ENCODE measurements at regions not wholly inside any gene's neighbourhood (a gene's known extent, or its start where the extent isn't known, plus 50 kb on each side); places are given as distances from the start of the nearest gene placed in this dataset.

DNA sequence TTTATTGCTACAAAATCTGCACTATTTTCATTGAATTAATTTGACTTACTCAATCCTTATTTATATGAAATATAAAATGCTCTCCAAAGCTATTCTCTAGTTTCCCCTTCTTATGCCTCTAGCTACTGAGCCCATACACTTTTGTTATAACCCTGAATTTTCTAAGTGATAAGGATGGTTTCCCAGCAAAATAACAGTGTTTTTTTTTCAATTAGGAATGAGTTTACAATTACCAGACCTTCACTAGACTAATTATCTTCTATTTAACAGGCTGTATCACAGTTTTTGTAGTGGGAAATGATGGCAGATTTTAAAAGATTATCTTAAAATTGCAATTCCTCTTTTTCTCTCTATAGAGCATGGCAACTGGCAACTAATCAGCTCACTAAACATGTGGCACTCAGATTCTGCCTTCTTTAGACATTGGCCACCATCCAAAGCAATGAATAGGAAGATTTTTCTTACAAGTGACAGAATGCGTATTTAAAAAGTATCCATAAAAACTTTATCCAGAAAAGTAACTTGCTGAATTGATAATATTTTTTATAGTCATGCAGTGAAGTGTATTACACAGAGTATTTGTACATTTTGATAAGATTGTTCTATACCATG lies 585.7 kb upstream of the ZNF608 start:
- no peak for DNase-seq

DNA sequence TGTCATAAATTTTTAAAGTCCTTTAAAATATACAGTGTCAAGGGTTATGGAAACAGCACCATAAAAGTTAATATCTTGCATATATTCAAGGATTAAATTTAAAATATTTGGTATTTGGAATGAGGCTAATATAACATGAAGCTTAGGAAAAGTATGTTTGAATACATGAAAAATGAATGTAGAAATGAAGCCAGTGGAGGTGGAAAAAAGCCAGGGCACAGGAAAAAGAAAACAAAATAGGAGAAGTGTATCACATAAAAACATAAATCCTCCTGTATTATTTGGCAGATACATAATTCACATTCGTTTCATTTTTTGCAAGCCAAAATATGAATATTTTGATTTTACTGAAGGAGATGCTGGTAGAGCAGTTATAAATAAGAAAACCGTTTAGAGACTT lies 587.0 kb upstream of the ZNF608 start:
- no peak for DNase-seq

DNA sequence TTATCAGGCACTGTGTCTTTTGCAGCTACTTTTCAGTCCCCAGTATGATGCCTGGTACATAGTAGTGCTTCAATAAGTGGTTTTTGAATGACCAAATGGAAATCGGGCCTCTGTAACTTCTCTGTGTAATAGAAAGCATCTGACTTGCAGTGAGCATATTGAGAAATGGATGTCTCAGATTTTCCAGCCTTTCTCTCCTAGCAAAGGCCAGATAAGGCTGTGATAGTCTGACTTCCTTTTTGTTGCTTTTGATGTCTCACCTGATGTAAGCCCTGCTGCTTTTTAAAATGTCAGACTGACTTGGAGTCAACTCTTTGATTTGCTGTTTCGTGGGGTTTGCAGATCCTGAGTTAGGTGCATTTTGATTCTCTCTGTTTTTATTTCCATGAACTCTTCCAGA lies 590.0 kb upstream of the ZNF608 start:
- no peak for DNase-seq

DNA sequence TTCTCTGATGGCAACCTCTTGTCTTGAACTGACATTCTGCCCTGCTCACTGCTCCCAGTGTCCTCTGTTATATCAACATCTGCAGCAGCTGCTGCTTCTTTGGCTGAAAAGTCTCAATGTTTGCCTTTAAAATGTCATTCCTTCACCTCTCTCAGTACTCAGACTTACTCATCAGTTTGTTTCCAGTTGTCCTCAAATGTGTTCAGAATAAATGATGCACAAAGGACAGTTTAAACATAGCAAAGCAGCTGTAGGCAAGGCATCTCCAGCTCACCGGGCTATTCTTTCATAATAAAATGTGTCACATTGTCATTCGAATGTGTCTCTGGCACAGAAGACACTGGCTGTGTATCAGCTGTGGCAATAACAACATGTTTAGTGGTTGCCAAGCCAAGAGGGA lies 590.9 kb upstream of the ZNF608 start:
- no peak for DNase-seq

DNA sequence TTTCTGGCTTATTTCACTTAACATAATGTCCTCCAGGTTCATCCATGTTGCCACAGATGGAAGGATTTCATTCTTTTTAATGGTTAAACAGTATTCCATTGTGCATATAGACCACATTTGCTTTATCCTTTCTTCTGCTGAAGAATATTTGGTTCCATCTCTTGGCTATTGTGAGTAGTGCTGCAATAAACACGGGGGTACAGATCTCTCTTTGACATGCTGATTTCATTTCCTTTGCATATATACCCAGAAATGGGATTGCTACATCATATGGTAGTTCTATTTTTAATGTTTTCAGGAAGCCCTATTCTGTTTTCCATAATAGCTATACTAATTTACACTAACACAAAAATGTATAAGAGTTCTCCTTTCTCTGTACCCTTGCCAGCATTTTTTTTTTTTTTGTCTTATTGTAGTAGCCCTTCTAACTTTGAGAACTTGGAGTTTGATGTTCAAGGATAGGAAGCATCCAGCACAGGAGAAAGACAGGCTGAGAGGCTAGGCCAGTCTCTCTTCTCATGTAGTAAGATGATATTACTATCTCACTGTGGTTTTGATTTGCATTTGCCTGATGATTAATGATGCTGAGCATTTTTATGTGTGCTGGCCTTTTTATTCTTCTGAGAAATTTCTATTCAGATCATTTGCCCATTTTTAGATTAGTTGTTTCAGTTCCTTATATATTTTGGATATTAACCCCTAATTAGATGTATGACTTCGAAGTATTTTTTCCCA lies 592.2 kb upstream of the ZNF608 start:
- DNase-seq, result no peak

DNA sequence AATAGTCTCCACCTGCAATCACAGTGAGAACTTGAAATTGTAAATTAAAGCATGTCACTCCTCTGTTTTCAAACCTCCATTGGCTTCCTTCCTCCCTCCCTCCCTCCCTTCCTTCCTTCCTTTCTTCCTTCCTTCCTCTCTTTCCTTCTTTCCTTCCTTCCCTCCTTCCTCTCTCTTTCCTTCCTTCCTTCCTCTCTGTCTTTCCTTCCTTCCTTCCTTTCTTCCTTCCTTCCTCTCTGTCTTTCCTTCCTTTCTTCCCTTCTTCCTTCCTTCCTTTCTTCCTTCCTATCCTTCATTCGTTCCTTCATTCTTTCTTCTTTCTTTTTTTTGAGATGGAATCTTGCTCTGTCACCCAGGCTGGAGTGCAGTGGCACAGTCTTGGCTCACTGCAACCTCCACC lies 595.0 kb upstream of the ZNF608 start:
- no peak for DNase-seq

DNA sequence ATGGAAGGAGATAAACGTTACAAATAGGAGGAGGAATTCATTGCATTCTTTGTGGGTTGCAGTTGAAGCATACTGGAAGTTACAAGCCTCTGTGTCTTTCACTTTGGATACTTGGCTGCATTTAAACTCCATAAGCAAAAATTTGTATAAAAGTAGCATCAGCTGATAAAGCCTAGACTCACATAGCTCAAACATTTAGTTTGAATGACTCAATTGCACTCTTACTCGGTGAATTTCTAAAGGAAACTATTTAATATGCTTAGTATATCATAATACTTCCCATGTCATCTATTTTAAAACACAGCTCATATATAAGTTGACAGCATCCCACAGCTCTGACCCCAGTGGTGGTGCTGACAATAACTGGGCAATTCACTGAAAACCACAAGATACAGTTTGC lies 596.6 kb upstream of the ZNF608 start:
- no peak for DNase-seq

DNA sequence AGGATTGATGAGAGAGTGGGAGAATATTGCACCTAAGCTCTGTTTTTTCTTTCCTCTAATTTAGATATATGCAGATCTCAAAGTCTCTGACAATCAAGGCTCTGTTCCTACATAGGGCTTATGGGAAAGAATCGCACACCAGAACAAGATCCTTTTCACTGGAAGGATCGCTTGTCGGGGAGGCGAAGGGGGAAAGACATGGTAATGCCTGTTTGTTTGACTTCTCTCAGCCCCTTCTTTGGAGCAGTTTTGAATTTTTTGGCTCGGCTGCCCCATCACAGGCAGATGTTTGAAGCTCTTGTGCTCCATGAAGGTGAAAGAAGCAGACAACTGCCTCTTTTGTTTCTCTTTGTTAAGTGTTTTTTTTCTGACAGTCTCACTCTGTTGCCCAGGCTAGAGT lies 599.9 kb upstream of the ZNF608 start:
- no peak for DNase-seq

DNA sequence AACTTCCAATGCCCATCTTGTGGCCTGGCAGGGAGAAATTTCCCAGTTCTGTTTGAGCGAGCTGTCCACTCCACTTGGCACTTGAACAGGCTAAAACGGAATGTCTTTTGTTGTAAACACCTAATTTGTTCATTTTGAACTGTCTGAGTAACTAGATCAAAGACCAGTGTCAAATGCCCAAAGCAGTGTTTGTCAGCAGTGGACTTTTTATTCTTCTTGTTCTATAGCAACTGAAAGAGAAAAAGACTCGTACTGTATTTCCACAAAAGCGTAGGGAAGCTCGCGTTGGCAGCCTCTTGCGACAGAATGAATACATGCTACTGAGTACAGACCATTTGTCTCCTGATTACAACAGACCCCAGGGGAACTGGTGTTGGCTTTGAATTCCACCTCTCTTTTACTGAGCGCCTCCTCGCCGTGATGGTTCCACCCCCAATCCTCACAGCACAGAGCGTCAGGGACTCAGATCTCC lies 601.8 kb upstream of the ZNF608 start:
- no peak for DNase-seq

DNA sequence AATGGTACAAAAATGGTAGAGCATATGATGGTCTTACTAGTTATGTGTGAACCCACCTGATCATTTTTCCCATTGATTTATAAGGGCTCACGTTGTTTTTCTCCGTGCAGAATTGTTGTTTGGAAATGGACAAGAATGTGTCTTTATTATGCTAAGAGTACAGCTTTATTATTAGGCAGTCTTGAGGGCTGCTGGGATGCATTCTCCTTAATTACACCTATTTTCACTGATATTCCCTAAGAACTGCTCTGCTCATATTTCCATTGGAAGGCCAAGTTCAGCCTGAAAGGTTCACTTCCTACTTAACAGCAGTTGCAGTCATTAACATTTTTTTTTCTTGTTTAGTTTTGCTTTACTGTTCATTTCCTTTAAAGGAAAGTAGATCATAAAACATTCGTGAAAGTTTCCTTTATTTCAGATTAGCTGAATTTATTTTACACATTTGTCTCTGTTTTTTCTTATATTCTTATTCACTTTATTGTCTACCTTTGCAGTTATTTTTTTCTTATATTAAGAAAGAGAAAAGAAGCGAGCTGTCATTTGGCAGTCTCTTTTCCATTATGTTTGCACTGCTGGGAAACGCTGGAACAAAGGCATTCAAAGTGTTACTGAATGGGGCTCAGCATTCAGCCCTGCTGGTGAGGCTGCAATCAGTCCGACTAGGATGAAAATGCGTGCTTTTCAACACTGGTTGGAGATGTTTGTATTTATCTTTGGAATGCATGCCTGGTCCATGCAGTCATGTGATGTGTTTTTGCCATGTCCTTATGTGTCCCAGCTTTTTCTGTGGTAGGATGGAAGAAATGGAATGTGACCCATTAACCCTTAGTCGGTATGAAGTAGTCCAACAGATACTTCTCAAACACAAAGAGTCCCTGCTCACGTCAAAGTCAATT lies 602.7 kb upstream of the ZNF608 start:
- no peak for DNase-seq

DNA sequence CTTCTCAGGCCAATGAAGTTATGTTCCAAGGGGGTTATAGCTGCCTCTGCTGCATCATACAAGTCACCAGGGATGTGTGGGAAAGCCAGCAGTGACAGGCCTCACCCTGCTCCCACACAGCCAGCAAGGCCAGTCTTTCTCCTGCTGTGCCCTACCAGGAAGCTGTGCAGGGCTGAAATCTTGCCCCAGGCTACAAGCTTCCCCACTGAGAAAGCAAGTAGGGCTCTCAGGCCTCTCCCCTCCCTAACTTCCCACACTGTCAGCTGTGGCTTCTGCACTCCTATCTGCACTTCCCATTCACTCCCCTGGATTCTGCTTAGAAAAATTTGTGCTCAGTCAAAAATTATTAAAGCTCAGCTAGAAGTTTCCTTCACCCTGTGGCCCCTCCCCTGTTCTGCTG lies 611.2 kb upstream of the ZNF608 start:
- DNase-seq, result no peak

DNA sequence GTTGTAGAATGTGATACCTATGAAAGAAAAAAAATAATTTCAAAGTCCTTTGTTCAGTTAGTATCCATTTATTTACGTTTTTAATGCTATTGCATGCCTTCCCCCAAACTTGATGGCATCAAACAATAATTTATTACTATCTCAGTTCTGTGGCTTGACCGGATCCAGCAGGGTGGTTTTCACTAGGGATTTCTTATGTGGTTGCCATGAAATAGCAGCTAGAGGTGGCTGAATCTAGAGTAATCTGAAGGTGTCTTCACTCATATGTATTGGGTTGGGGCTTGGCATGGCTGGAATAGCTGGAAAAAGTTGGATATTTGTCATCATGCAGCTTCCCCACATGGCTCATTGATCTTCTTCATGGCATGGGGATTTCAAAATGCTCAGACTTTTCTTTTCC lies 619.3 kb upstream of the ZNF608 start:
- DNase-seq, result no peak

DNA sequence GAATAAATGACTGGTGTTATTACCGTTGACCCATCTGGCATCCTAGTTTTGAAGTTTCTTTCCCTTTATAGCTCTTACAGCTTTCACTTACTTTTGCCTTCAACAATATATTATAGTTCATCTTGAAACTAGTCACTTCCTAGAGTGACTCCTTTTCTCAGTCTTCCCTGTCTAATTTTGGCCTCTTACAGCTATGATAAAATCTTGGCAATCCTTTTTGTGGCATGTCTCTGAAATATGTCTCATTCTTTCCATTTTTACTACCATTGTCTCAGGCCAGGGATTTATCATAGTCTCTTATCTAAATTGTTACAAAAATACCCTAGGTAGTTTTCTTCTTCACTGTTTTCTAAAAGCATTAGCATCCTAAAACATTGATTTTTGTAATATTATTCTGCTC lies 621.3 kb upstream of the ZNF608 start:
- DNase-seq, result no peak

DNA sequence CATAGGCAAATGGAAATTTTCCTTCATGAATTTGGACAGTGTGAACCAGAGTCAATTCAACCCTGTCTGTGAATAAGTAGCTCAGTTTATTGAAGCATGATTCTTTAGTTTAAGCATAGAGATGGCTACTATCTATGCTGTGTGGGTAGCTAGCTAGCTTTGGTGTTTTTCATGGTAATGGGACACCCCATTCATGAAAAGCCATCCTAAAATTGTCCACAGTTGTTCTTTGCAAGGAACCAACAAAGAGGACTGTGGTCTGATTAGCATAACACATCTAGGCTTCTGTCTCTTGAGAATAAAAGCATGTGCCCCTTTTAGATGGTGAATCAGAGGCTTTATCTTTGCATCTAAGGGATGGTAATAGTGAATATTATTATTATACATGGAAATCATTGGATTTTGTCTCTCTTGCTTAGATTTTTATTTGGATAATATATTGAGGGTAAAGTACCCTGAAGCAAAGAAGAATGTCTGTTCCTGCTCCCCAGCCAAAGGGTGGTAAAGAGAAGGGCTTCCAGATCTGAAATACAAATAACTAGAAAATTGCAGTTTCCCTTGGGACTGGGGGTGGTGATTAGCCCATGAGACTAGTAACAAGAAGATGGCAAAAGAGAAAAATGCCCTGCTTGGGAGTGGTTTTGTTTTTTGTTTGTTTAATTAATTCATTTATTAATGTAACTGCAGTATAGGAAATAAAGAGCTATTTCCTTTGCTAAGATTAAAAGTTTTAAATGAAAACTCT lies 624.2 kb upstream of the ZNF608 start:
- no peak for DNase-seq

DNA sequence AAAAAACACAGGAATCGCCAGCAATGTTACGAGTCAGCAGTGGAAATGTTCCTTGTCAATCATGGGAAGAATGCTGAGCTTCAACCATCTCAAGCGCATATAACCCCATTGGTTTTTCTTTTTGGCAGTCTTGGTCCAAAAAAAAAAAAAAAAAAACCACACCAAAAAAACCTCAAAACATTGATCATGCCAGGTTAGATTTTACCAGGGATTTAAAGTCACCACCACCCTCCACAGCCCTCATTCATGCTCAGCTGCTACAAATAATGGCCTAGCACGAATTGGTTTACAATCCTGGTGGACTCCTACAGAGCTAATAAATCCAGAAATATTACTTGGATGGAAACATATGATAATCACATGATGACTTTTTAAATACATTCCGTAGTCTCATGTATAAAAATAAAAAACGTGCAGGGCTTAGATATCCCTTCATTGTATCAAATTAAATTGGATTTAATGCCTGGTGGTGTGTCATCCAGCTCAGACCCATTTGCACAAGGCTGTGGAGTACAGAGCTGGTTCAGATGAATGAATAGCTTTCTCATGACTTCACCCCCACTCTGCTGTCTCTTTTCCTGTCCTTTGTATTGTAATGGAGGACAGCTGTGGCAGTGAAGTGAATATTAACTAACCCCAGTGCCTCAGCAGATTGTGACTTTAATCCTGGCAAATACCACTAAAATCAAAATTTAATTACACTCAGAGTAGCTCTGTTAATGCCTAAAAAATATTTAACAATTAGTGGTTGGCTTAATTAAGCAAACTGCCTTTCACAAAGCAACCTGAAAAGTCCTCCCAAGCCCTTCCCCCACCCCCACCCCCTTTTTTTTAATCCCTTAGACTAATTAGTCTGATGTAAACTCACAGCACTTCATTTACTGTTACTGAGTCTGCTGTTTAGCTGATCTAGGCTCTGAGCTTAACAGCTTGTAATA lies 626.5 kb upstream of the ZNF608 start:
- no peak for DNase-seq

DNA sequence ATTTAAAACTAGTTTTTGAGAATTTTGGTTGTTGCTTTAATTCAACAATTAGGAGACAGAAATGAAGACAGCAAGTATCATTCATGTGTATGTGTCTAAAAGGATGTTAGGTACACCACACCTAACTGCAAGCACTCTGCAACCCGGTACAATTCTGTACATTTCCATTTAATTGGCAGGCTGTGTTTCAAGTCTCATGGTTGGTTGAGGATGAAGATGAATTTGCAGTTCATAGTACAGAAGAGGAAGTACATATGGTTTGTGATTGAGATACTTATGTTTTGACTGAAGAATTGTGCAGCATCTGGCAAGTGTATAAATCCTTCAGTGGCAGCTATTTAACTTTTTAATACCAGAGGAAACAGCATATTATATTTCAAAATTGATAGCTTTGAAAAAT lies 628.7 kb upstream of the ZNF608 start:
- no peak for DNase-seq

DNA sequence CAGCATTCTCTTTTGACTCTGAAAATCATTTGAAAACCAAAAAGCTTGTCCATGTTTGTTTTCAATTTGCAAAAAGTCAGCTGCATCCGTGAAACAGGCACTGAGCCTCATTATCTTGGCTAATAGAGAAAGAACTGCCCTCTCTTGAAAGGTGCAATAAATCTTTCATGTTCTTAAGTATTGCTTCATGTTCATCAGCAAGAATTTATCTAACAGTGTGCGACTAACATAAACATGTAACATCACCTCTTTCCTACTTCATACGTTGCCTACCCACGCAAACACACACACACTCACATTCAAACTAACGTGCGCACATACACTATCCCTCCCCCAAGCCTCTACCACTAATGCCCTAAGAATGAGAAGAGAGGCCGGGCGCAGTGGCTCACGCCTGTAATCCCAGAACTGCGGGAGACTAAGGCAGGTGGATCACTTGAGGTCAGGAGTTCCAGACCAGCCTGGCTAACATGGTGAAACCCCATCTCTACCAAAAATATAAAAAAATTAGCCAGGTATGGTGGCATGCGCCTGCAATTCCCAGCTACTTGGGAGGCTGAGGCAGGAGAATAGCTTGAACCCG lies 629.7 kb upstream of the ZNF608 start:
- no peak for DNase-seq

DNA sequence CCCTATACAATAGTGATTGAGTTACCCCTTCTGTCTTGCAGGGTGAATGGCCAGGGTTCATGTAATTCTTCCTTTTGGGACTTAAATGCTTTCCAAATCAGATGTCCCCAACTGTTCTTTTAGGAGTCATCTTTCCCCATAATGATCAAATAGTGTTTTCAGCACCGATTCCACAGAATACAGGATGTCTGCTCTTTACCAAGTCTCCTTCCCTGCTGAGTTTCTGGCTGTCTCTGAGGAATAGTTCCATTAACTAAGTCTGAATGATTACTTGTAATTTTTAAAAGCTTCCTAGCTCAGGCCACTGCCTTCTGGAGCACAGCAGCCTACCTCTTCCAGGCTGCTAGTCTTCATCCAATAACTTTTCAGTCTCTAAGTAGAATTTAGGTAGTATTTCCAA lies 630.7 kb upstream of the ZNF608 start:
- no peak for DNase-seq

DNA sequence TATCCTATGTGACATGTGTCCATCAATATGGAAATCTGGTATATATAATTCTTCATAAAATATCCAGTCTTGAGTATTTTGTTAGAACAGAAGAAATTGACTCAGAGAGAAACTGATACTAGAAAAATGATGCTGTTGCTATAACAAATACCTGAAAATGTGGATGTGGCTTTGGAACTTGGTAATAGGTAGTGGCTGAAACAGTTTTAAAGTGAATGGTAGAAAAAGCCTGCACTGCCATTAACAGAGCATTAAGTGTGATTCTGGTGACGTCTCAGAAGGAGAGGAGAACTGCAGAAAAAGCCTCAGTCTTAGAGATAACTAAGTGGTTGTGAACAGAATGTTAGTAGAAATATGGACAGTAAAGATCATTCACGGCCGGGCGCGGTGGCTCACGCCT lies 634.9 kb upstream of the ZNF608 start:
- DNase-seq, result no peak

DNA sequence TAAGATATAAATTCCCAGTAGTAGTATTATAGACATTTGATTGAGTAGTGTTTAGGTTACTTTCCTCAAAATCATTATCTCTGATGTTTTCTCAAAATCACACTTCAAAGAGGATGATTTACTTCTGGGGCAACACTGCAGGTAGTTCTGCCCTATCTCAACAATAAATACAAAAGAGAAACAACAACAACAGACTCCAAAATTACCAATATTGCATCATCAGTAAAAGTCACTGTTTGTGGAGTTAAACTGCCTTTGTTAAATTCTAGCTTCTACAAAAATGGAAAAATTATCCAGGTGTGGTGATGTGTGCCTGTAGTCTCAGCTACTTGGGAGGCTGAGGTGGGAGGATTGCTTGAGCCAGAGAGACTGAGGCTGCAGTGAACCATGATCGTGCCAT lies 637.6 kb upstream of the ZNF608 start:
- DNase-seq, result no peak

DNA sequence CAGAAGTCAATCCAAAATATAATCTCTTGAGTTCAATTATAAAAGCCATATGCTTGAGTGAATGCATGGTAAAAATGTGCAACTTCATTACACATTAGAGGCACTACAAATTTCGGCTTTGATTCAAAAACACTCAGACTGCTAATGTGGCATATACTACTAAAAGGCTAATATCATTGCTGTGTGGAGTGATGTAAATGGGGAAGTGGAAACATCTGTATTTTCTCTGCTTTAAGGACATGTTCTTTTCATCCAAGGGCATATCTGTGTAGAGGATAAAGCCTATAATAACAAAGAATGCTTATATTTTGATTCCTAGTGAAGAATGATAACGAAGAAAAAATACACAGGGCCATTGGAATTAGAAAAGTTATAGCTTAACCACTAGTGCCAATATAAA lies 643.9 kb upstream of the ZNF608 start:
- DNase-seq, result no peak

Data from left kidney (tissue), 1 donor.